BJ (cell line): ENCODE measurements at regions not wholly inside any gene's neighbourhood (a gene's known extent, or its start where the extent isn't known, plus 50 kb on each side); places are given as distances from the start of the nearest gene placed in this dataset.

Source experiments
- CTCF ChIA-PET: fragments of 350-600 bp; formaldehyde crosslinking; extraction: SDS; loops from one replicate; lab custom pipeline; 2021; ENCODE audit warnings: antibody characterized with exemption, inconsistent platforms; lab: Yijun Ruan, JAX
- POLR2A ChIA-PET: fragments of 300-600 bp; sonication (Branson Sonifier 250); formaldehyde crosslinking; extraction: SDS; loops from one replicate; lab custom pipeline; 2021; ENCODE audit warnings: antibody characterized with exemption; lab: Charles Lee
- DNase-seq: peaks from one replicate; pipeline ENCODE4 v3.0.0-alpha.2; 2011; ENCODE audit warnings: low read depth
- H3K27me3 ChIP-seq: 2 replicates; pipeline ENCODE4 v1.6.0; 2011; ENCODE audit warnings: low read length; ENCODE audit not compliant: control insufficient read depth, insufficient read depth
- H3K36me3 ChIP-seq: 2 replicates; pipeline ENCODE4 v1.5.1; 2011; ENCODE audit warnings: low read length; ENCODE audit not compliant: control insufficient read depth, insufficient read depth
- H3K4me3 ChIP-seq: 2 replicates; pipeline ENCODE4 v1.5.1; 2011; ENCODE audit warnings: low read depth, mild to moderate bottlenecking, control low read depth, low read length
- TF ChIP-seq, protein P1 (sequence below): IDR thresholded peaks from 2 replicates; pipeline ENCODE4 v1.5.1; 2011; ENCODE audit warnings: low read depth, mild to moderate bottlenecking, control low read depth, inconsistent platforms, low read length, moderate library complexity; ENCODE audit not compliant: insufficient read depth

GRCh38 chr1:68600049-68600661, 103.3 kb upstream of the DEPDC1 start:
- CTCF ChIA-PET: interaction anchor here (0.6 to 1.3 kb wide), 6 partner anchors 10 to 1542 kb away, joined by 3 to 7 read pairs (median 3); no protein-coding TSS in a partner anchor
- DNase-seq: no peak
- POLR2A ChIA-PET: no interaction called here

GRCh38 chr1:68608289-68608688, 111.4 kb upstream of the DEPDC1 start:
- Histone ChIP-seq H3K4me3 (no peak overlapping the region), H3K36me3 (no peaks in the 10 kb centered on the region), H3K27me3 (no peaks in the 10 kb centered on the region)
- POLR2A ChIA-PET: no interaction called here
- TF ChIP-seq, protein P1, sequence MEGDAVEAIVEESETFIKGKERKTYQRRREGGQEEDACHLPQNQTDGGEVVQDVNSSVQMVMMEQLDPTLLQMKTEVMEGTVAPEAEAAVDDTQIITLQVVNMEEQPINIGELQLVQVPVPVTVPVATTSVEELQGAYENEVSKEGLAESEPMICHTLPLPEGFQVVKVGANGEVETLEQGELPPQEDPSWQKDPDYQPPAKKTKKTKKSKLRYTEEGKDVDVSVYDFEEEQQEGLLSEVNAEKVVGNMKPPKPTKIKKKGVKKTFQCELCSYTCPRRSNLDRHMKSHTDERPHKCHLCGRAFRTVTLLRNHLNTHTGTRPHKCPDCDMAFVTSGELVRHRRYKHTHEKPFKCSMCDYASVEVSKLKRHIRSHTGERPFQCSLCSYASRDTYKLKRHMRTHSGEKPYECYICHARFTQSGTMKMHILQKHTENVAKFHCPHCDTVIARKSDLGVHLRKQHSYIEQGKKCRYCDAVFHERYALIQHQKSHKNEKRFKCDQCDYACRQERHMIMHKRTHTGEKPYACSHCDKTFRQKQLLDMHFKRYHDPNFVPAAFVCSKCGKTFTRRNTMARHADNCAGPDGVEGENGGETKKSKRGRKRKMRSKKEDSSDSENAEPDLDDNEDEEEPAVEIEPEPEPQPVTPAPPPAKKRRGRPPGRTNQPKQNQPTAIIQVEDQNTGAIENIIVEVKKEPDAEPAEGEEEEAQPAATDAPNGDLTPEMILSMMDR: no peak
- CTCF ChIA-PET: no interaction called here
- no peak for DNase-seq

More at GRCh38 chr1:68600049-68600661, 103.3 kb upstream of the DEPDC1 start:
- H3K36me3 ChIP-seq: no peaks in the 10 kb centered on the region
- TF ChIP-seq, protein P1: peak; percentile 57
- H3K4me3 ChIP-seq: no peak overlapping the region
- H3K27me3 ChIP-seq: no peaks in the 10 kb centered on the region

DNA sequence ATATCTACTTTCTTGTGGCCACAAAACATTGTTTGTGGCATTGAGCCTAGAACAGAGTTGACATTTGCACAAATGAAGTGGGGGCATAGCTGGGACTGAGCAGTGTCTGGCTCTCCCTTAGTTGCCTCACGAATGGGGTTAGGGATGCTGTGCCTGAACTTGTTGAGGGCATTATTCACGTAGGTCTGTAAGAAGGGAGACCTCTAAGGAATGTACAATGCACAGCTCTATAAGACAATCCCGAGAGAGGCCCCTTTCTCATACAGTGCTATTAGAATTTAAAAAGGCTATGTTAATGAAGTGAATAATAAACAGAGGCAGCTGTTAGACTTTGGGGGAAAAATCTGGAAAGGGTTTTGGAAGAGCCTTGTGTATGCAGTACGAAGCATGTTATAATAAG, 118.4 kb upstream of the DEPDC1 start:
- H3K36me3 ChIP-seq: no peaks in the 10 kb centered on the region
- CTCF ChIA-PET: no interaction called here
- H3K4me3 ChIP-seq: no peak overlapping the region
- DNase-seq: no peak
- no peaks in the 10 kb centered on the region for H3K27me3 ChIP-seq
- TF ChIP-seq, protein P1: no peak
- POLR2A ChIA-PET: no interaction called here

- Histone ChIP-seq H3K4me3 (no peak overlapping the region), H3K36me3 (no peaks in the 10 kb centered on the region), H3K27me3 (no peaks in the 10 kb centered on the region)
- TF ChIP-seq, protein P1: no peak
- CTCF ChIA-PET: no interaction called here
- no peak for DNase-seq
- POLR2A ChIA-PET: no interaction called here
These were observed 121.1 kb upstream of the DEPDC1 start for GRCh38 chr1:68617942-68618341.

GRCh38 chr1:68620571-68620970, 123.7 kb upstream of the DEPDC1 start:
- Histone ChIP-seq H3K4me3 (no peak overlapping the region), H3K27me3 (no peaks in the 10 kb centered on the region), H3K36me3 (no peaks in the 10 kb centered on the region)
- ChIA-PET POLR2A (no interaction called here), CTCF (no interaction called here)
- no peak for DNase-seq
- TF ChIP-seq, protein P1: no peak
